ENCODE measurements at regions not wholly inside any gene's neighbourhood (a gene's known extent, or its start where the extent isn't known, plus 50 kb on each side); places are given as distances from the start of the nearest gene placed in this dataset.

DNA sequence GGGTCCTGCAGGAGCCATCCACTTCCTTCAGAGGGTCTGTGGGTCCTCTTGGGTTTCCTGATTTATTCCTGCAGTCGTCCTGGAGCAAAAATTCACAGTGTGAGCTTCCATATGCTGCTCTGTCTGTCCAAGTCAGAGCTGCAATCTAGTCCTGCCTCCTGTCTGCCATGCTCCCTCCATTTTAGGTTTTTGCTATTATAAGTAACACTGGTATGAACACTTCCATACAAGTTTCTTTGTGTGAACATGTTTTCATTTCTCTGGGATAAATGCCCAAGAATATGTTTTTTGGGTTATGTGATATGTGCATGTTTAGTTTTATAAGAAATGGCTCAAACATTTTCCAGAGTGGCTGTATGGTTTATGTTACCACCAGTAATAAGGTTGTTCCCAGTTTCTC is 188.1 kb downstream of the ACTR3B start:
- TF ChIP-seq YY1 (IDR thresholded peaks at IDR 0.05; ENCODE audit: insufficient read depth, insufficient read length), result no peak
- TF ChIP-seq ZNF274 (IDR thresholded peaks at IDR 0.05; ENCODE audit: low read depth, low read length), result no peak
- TF ChIP-seq SUZ12 (IDR thresholded peaks at IDR 0.05; ENCODE audit: extremely low read depth, insufficient read depth, insufficient read length), result no peak

Data from NT2/D1 (cell line).